ENCODE measurements at regions not wholly inside any gene's neighbourhood (a gene's known extent, or its start where the extent isn't known, plus 50 kb on each side); places are given as distances from the start of the nearest gene placed in this dataset.

DNA sequence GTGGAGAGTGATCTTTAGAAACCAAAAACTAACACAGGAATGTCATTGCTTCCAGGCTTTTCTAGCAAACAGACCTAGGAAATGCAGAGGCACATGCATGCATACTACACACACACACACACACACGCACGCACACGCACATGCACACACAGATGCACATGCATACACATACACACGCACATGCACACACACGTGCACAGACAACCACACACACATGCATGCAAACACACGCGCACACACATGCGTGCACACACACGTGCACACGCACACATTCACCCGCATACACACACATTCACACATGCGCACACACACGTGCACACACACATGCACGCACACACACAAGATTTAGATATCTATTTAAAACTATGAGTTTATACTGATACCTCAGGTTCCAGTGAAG, 379.5 kb downstream of the ZNF516 start:
- ChIA-PET CTCF (ENCODE audit: low intra/inter-chr PET ratio) (no interaction called here), POLR2A (no interaction called here)
- intact Hi-C loops (cut with micrococcal nuclease): no loop called here
- Histone ChIP-seq H3K4me2 (ENCODE audit: insufficient read depth, low read length) (no peak overlapping the region), H3K9ac (ENCODE audit: insufficient read depth in 1 of 2, low read depth in 2 of 2, low read length in 2 of 2) (no peak overlapping the region), H3K4me3 (no peak overlapping the region), H4K20me1 (replicated peaks; ENCODE audit: control insufficient read depth, insufficient read depth, low read length) (no peaks in the 10 kb centered on the region), H3K27me3 (ENCODE audit: control insufficient read depth in 2 of 2, insufficient read depth in 2 of 2, low read length in 2 of 2) (no peaks in the 10 kb centered on the region), H3K79me2 (ENCODE audit: control insufficient read depth, insufficient read depth, low read length) (no peaks in the 10 kb centered on the region), H3K9me1 (ENCODE audit: control insufficient read depth, insufficient read depth, low read length) (no peaks in the 10 kb centered on the region), H3K9me3 (replicated peaks; ENCODE audit: control insufficient read depth, insufficient read depth, low read depth, low read length) (no peaks in the 10 kb centered on the region), H2AFZ (ENCODE audit: low read depth, low read length) (no peak overlapping the region), H3K4me1 (replicated peaks in 1 of 2; ENCODE audit: control insufficient read depth in 2 of 2, insufficient read depth in 2 of 2, low read length in 2 of 2) (no peaks in the 10 kb centered on the region), H3K36me3 (ENCODE audit: control insufficient read depth, insufficient read depth, low read length) (no peaks in the 10 kb centered on the region), H3K27ac (ENCODE audit: extremely low read depth, low read depth, low read length) (no peak overlapping the region)
- BruUV-seq (replicated peaks): no TSS peak
- in situ Hi-C loops (cut with MboI): no loop called here
- DNase-seq (ENCODE audit: extremely low read depth in 1 of 4, low spot score in 3 of 4): no peak
- no peak for FAIRE-seq
- TF ChIP-seq TFAM (CRISPR knock-in tag; conservative IDR thresholded peaks at IDR 0.05): no peak
- TF ChIP-seq HDAC2 (IDR thresholded peaks at IDR 0.05): no peak
- TF ChIP-seq, protein P1, sequence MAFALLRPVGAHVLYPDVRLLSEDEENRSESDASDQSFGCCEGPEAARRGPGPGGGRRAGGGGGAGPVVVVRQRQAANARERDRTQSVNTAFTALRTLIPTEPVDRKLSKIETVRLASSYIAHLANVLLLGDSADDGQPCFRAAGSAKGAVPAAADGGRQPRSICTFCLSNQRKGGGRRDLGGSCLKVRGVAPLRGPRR (CRISPR knock-in tag; IDR thresholded peaks at IDR 0.05): no peak
- TF ChIP-seq HIVEP1 (CRISPR knock-in tag; IDR thresholded peaks at IDR 0.05): no peak
- TF ChIP-seq TEAD4 (IDR thresholded peaks at IDR 0.05; ENCODE audit: low read length): no peak
- TF ChIP-seq TEAD4 (CRISPR knock-in tag; IDR thresholded peaks at IDR 0.05; ENCODE audit: borderline replicate concordance): no peak
- TF ChIP-seq, protein P2, sequence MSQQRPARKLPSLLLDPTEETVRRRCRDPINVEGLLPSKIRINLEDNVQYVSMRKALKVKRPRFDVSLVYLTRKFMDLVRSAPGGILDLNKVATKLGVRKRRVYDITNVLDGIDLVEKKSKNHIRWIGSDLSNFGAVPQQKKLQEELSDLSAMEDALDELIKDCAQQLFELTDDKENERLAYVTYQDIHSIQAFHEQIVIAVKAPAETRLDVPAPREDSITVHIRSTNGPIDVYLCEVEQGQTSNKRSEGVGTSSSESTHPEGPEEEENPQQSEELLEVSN (IDR thresholded peaks at IDR 0.05; ENCODE audit: borderline replicate concordance in 1 of 2, extremely low read depth in 1 of 2, insufficient read depth in 1 of 2, insufficient read length in 1 of 2, low read depth in 1 of 2, low read length in 1 of 2, poor library complexity in 1 of 2, severe bottlenecking in 1 of 2): no peak
- no peak for TF ChIP-seq PTTG1 (tag; IDR thresholded peaks at IDR 0.05; ENCODE audit: low read depth)
- TF ChIP-seq, protein P3, sequence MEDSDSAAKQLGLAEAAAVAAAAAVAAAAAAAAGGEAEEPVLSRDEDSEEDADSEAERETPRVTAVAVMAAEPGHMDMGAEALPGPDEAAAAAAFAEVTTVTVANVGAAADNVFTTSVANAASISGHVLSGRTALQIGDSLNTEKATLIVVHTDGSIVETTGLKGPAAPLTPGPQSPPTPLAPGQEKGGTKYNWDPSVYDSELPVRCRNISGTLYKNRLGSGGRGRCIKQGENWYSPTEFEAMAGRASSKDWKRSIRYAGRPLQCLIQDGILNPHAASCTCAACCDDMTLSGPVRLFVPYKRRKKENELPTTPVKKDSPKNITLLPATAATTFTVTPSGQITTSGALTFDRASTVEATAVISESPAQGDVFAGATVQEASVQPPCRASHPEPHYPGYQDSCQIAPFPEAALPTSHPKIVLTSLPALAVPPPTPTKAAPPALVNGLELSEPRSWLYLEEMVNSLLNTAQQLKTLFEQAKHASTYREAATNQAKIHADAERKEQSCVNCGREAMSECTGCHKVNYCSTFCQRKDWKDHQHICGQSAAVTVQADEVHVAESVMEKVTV (CRISPR knock-in tag; IDR thresholded peaks at IDR 0.05): no peak
- TF ChIP-seq IFI16 (CRISPR knock-in tag; IDR thresholded peaks at IDR 0.05): no peak
- no peak for TF ChIP-seq ZNF586 (CRISPR knock-in tag; conservative IDR thresholded peaks at IDR 0.05)
- TF ChIP-seq, protein P4, sequence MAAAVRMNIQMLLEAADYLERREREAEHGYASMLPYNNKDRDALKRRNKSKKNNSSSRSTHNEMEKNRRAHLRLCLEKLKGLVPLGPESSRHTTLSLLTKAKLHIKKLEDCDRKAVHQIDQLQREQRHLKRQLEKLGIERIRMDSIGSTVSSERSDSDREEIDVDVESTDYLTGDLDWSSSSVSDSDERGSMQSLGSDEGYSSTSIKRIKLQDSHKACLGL (CRISPR knock-in tag; IDR thresholded peaks at IDR 0.05; ENCODE audit: borderline replicate concordance, poor library complexity, severe bottlenecking): no peak
- no peak for TF ChIP-seq ZNF583 (CRISPR knock-in tag; IDR thresholded peaks at IDR 0.05)
- TF ChIP-seq IRF2 (CRISPR knock-in tag; IDR thresholded peaks at IDR 0.05): no peak
- no peak for TF ChIP-seq ZNF165 (CRISPR knock-in tag; IDR thresholded peaks at IDR 0.05; ENCODE audit: borderline replicate concordance)
- TF ChIP-seq, protein P5, sequence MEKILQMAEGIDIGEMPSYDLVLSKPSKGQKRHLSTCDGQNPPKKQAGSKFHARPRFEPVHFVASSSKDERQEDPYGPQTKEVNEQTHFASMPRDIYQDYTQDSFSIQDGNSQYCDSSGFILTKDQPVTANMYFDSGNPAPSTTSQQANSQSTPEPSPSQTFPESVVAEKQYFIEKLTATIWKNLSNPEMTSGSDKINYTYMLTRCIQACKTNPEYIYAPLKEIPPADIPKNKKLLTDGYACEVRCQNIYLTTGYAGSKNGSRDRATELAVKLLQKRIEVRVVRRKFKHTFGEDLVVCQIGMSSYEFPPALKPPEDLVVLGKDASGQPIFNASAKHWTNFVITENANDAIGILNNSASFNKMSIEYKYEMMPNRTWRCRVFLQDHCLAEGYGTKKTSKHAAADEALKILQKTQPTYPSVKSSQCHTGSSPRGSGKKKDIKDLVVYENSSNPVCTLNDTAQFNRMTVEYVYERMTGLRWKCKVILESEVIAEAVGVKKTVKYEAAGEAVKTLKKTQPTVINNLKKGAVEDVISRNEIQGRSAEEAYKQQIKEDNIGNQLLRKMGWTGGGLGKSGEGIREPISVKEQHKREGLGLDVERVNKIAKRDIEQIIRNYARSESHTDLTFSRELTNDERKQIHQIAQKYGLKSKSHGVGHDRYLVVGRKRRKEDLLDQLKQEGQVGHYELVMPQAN (IDR thresholded peaks at IDR 0.05; ENCODE audit: borderline replicate concordance): no peak
- 1% methylated on average over 14 of the region's 14 CpGs for WGBS (ENCODE audit: insufficient coverage, low coverage, missing lambda C conversion rate)
- ATAC-seq: no peak

All from K562 (cell line).